Fibroblast of gingiva (primary cell): ENCODE measurements at regions not wholly inside any gene's neighbourhood (a gene's known extent, or its start where the extent isn't known, plus 50 kb on each side); places are given as distances from the start of the nearest gene placed in this dataset.
"Not testable (repeated sequence)": the region's sequence is repeated elsewhere in the genome, so short reads cannot be mapped to it uniquely, and the experiment has no call there.

Experiments
- DNase-seq: peaks from one replicate; pipeline ENCODE4 v3.0.0-alpha.2; 2011; ENCODE audit warnings: low read depth

DNA sequence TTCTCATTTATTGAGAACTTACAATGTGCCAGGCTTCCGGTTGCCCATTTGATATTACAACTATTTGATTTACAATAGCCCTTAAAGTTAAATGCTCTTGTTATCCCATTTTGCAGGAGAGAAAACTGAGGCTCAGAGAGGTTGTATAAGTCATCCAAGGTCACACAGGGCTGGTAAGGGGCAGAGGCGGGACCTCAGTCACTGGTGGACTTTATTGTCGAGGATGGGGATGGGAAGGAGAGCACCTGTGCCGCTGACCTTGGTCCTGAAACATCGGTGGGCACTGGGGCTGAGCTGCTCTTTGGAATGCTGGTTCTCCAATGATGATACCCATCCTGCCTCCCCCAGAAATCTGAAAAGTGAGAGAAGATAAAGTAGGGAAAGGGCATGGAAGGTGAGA lies 265.4 kb downstream of the MIAT start:
- DNase-seq, result no peak

GRCh38 chr22:26923531-26923930 lies 266.1 kb downstream of the MIAT start:
- DNase-seq, result no peak

- no peak for DNase-seq
These were observed 270.4 kb downstream of the MIAT start for GRCh38 chr22:26927821-26928220.

DNA sequence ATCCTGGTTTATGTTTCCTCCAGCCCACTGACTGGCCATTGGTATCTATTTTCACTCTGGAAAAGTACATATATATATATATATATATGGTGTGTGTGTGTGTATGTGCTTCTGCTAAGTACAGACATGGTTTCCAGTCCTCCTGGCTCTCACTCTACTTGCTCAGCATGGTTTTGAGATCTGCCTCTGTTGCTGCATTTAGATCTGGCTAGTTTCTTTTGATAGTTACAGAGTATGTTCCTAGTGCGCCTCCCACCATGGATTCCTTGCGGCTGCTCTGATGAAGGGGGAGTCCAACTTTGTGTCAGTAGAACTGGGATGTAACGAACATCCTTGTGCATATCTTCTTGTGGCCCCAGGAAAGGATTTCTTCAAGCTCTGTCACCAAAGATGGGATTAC lies 274.1 kb downstream of the MIAT start:
- DNase-seq, result no peak

DNA sequence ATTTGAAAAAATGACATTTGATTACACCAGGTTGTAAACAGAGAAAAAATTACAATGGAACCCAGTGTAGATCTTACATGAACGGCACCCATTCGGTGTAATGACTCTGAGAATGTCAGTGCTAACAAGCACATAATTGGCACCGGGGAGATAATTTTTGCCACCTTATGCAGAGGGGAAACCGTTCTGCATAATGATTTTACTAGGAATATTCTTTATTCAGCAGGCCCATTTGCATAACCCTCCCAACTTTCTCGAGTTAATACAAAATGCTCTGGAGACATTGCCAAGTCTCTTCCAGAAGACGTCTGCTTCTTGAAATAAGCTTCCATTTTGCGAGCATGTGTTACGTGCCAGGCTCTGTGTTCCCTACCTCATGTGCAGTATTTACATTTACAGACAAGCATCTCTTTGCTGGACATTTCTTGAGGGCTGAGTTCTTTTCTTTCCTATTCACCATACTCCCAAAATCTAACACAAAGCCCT lies 275.8 kb downstream of the MIAT start:
- no peak for DNase-seq

- DNase-seq, result no peak
These were observed 279.8 kb downstream of the MIAT start for GRCh38 chr22:26937213-26937612.

DNA sequence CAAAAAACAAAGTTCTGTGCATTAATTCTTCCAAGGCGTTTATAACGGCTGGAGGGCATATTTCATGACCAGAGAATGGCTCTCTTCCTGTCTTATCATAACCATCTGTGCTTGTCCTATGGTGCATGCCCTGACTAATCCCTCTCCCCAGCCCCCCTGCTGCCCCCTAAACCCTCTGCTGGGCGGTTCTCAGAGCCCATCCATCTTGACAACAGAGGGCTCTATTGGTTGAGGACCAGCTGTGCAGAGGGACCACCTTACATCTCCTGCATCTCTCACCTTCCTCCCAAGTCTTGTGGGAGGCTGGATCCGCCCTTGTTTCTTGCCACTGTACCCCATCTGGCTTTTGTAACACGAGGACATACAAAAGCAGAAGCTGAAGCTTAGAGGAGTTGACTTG lies 282.1 kb downstream of the MIAT start:
- DNase-seq, result no peak

DNA sequence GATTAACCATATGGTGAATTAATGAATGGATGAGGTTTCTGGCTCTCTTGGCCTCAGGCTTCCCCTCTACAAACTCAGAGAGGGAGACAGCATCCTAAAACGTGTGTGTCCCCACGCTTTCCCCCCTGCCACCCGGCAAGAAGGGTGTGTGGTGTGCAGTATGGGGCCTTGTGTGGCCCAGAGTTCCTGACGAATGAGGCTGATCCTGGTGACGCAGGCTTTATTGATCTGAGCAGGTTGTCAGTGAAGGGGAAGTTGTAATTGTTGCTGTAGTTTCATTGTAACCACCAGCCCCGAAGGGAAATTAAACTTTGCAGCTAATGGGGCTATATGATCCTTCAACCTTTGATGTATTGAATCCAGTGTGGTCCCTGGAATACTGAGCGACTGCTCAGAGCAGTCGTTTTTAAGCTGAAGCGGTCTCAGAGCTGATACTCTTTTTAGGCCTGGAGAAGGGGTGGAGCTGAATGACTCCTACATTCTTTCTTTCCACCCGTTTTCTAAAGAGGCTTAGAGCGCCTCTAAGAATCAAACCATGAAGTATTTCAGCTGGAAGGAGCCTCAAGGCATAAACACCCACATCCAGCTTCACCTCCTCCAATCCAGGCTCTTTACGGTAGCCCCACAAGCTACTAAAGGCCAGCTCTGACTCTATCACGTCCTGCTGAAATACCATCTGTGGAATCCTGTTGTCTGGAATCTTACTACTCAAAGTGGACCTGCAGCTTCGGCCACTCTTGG lies 284.7 kb downstream of the MIAT start:
- no peak for DNase-seq

DNA sequence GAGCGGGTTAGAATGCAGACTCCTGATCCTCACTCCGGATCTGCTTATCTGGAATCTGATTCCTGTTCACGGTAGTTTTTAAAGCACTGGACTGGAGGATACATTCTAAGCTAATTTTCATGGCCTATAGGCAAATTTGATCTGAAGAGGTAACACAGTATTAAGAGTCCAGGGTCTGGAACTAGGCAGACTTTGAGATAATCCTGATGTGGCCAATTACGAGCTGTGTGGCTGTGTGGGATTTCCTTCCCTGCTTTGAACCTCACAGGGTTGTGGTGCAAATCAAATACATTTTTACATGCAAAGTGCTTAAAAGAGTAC lies 285.2 kb downstream of the MIAT start:
- DNase-seq, result no peak

- DNase-seq, result no peak
These were observed 288.2 kb downstream of the MIAT start for GRCh38 chr22:26945565-26945964.

- no peak for DNase-seq
These were observed 291.8 kb downstream of the MIAT start for GRCh38 chr22:26949193-26949592.

DNA sequence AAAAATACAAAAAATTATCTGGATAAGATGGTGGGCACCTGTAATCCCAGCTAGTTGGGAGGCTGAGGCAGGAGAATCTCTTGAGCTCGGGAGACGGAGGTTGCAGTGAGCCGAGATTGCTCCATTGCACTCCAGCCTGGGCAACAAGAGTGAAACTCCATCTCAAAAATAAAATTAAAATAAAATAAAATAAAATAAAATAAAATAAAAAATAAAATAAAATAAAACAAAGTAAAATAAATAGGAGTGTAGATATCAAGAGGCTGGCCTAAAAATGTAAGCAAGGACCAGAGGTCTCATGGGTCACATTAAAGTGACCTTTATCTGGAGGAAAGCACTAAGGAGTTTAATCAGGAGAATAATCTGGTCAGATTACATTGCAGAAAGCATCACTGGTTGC lies 293.8 kb downstream of the MIAT start:
- not testable (repeated sequence) for DNase-seq

DNA sequence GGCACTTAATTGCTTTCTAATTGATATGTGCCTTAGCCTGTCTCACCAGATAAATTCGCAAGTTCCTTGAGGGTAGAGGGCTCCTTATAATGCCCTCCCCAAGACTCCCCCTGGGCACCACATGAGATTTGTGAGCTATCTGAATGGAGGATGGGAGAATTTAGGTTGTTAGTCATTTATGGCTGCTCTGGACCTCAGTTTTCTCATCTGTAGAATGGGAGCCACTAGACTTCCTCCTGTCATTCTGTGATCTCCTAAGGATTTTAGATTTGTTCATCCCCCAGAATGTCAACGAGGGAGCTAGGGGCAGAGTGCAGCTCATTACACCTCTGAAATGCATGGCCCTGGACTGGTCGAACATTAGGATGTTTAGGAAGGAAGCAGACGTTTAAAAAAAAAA lies 294.6 kb downstream of the MIAT start:
- no peak for DNase-seq

- DNase-seq, result no peak
These were observed 295.1 kb downstream of the MIAT start for GRCh38 chr22:26952451-26953011.

DNA sequence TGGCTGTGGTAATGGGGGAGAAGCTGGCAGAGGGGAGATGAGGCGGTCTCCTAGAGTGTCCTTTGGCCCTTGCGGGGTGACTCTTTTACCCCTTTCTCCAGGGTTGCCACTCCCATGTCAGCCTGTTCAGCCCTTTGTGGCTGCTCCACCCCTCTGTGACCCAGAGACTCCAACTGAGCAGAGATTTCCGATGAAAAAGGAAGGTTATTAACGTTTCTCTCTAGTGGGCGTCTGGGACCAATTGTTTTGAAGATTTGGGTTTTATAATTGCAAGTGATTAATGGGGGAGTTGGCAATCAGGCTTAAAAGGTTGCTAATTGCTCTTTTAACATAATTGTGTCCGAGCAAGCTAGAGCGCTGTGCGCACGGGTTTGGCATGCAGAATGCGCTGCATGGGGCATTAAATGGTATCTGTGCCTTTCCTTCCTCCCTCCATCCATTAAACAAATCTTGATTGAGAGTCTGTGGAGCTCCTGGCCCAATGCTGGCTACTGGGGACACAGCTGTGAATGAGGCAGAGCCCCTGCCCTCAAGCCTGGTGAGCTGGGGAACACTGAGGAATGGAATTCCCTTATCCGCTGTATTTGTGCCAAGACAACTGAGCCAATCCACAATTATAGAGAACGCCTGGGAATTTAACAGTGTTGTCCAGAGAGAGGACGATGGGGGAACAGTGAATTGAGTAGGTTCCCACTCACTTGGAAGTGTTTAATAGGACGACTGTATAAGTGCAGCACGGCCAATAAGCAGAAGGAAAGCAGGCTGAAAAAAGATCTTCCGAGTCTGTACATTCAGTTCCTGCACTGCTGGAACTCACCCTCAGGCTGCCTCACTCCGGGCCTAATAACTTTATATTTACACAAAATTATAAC lies 295.9 kb downstream of the MIAT start:
- no peak for DNase-seq

GRCh38 chr22:26956371-26956770 lies 299.0 kb downstream of the MIAT start:
- DNase-seq, result no peak

DNA sequence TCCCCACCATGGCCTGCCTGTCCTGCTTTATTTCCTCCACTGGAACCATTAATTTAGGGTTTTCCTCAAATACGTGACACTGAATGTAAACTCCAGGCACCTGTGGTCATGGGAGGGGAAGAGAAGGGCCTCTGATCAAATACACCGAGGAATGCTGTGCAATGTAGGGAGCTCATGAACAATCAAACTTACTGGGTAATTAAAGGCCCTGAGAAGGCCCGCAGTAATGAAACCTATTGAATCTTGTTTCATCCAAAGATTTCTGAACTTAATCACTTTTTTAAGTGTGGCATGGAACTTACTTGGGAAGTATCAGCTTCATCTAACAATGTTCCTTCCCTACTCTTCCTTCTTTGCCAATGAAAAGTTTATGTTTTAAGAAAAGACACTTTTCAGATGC lies 299.8 kb downstream of the MIAT start:
- no peak for DNase-seq

- DNase-seq, result no peak
These were observed 300.5 kb downstream of the MIAT start for GRCh38 chr22:26957897-26958296.

GRCh38 chr22:26958378-26958777 lies 301.0 kb downstream of the MIAT start:
- DNase-seq, result no peak

DNA sequence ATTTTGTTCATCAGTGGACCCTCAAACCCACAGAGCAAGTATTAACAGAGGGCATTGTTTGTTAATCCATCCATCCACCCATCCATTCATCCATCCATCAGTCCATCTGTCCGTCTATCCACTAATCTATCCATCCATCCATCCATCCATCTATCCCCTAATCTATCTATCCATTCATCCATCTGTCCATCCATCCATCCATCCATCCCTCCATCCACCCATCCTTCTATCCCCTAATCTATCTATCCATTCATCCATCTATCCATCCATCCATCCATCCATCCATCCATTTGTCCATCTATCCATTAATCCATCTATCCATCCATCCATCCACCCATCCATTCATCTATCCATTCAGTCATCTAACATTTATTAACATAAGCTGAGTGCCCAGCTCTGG lies 307.3 kb downstream of the MIAT start:
- no peak for DNase-seq

DNA sequence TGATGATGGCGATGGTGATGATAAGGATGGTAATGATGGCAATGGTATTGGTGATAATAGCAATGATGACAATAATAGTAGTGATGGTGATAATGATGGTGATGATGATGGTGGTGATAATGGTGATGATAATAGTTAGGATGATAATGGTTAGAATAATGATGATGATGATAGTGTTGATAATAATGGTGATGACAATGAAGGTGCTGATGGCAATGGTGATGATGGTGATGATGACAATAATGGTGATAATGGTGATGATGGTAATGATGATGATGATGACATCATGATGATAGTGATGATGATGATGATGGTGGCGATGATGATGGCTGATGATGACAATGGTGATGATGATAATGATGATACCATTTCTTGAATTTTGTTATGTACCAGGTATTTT lies 309.9 kb downstream of the MIAT start:
- no peak for DNase-seq

DNA sequence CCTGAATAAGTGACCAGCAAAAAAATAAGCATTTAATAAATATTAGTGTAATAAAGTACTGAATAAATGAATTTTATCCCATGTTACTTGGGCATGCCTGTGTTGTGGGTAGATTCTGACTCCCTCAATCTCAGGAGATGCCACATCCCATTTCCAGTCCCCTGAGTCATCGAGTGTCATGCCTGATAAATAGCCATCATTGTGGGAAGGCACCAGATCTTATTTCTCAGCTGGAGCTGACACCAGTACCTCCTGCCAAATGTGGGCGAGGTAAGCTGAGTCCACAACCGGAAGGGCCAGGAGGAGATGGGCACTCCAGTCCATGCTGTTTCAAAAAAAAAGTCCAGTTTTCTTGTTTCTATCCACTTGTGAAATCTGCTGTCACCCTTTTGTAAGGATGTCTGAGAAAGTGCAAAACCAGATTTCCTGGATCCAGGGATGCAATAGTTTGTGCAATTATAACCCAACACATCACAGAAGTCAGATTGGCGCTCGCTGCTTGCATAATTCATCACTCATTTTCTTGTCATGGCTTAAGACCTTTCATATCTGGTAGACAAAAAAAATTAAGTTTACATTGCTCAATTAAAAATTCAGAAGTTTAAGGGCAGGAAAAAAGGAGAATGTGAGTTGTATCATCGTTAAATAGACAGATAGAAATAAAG lies 311.6 kb downstream of the MIAT start:
- DNase-seq, result no peak
